ENCODE measurements at regions not wholly inside any gene's neighbourhood (a gene's known extent, or its start where the extent isn't known, plus 50 kb on each side); places are given as distances from the start of the nearest gene placed in this dataset.
A peak's percentile ranks its signal among the peaks of the same experiment; 100 is the strongest.

GRCh38 chr2:128372621-128373341 lies 54.1 kb upstream of the HS6ST1 start:
- no peak overlapping the region for H3K4me3 ChIP-seq (replicated peaks; ENCODE audit: low read depth, low read length)
- TF ChIP-seq CTCF (IDR thresholded peaks at IDR 0.05; ENCODE audit: low read length, missing control alignments), result no peak
- DNase-seq (ENCODE audit: low read depth), result no peak

- no peak overlapping the region for H3K4me3 ChIP-seq (replicated peaks; ENCODE audit: low read depth, low read length)
- DNase-seq (ENCODE audit: low read depth), result no peak
- no peak for TF ChIP-seq CTCF (IDR thresholded peaks at IDR 0.05; ENCODE audit: low read length, missing control alignments)
Observed at GRCh38 chr2:128373451-128374000, 54.9 kb upstream of the HS6ST1 start.

GRCh38 chr2:128374001-128374710 lies 55.5 kb upstream of the HS6ST1 start:
- no peak for TF ChIP-seq CTCF (IDR thresholded peaks at IDR 0.05; ENCODE audit: low read length, missing control alignments)
- no peak overlapping the region for H3K4me3 ChIP-seq (replicated peaks; ENCODE audit: low read depth, low read length)
- peak; percentile 48 for DNase-seq (ENCODE audit: low read depth)

GRCh38 chr2:128374711-128375413 lies 56.2 kb upstream of the HS6ST1 start:
- TF ChIP-seq CTCF (IDR thresholded peaks at IDR 0.05; ENCODE audit: low read length, missing control alignments), result no peak
- no peak for DNase-seq (ENCODE audit: low read depth)

GRCh38 chr2:128375454-128375853 lies 56.8 kb upstream of the HS6ST1 start:
- H3K4me3 ChIP-seq (replicated peaks; ENCODE audit: low read depth, low read length), result no peak overlapping the region
- no peak for TF ChIP-seq CTCF (IDR thresholded peaks at IDR 0.05; ENCODE audit: low read length, missing control alignments)
- no peak for DNase-seq (ENCODE audit: low read depth)

More at GRCh38 chr2:128374711-128375413, 56.2 kb upstream of the HS6ST1 start:
- H3K4me3 ChIP-seq (replicated peaks; ENCODE audit: low read depth, low read length), result no peak overlapping the region

GRCh38 chr2:128376241-128377041 lies 57.8 kb upstream of the HS6ST1 start:
- no peak for TF ChIP-seq CTCF (IDR thresholded peaks at IDR 0.05; ENCODE audit: low read length, missing control alignments)

More at GRCh38 chr2:128376241-128377041, 57.8 kb upstream of the HS6ST1 start:
- no peak for DNase-seq (ENCODE audit: low read depth)
- H3K4me3 ChIP-seq (replicated peaks; ENCODE audit: low read depth, low read length), result no peak overlapping the region
